ENCODE measurements at regions not wholly inside any gene's neighbourhood (a gene's known extent, or its start where the extent isn't known, plus 50 kb on each side); places are given as distances from the start of the nearest gene placed in this dataset.

DNA sequence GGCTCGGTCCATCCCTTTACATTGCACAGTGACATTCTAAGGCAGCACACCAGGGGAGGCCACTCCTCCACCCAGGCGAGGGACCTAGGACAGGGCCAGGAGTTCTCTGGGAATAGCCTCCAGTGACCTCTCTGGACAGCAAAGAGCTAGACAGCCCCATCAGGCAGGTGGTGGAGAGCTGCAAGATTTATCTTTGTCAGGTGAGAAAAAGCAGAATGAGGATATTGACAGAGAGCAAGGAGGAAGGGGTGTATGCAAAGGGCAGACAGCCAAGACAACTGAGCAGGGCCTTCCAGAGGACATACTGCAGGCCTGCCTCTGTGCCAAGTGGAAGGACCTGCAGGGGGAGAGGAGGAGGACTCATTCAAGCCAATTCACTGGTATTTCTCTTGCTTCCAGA is 112.4 kb upstream of the MAX start:
- no peak for DNase-seq
- H3K27ac ChIP-seq (ENCODE audit: insufficient read depth, low read length, poor library complexity, severe bottlenecking), result no peak overlapping the region
- no peaks in the 10 kb centered on the region for H3K36me3 ChIP-seq (ENCODE audit: control insufficient read depth, insufficient read depth, low read length)
- no peaks in the 10 kb centered on the region for H3K27me3 ChIP-seq (replicated peaks; ENCODE audit: control insufficient read depth, insufficient read depth, low read length, poor library complexity, severe bottlenecking)
- H3K9me3 ChIP-seq (ENCODE audit: control insufficient read depth, low read length), result no peaks in the 10 kb centered on the region
- peaks cover 14% of the 10 kb centered on the region for H3K4me1 ChIP-seq (ENCODE audit: control insufficient read depth, insufficient read depth, low read length, poor library complexity, severe bottlenecking)
- no peak overlapping the region for H3K4me3 ChIP-seq (ENCODE audit: insufficient read depth, low read depth, low read length, poor library complexity, severe bottlenecking)

GRCh38 chr14:65219353-65219752 is 117.0 kb upstream of the MAX start:
- Histone ChIP-seq H3K9me3 (ENCODE audit: control insufficient read depth, low read length) (no peaks in the 10 kb centered on the region), H3K4me3 (ENCODE audit: insufficient read depth, low read depth, low read length, poor library complexity, severe bottlenecking) (no peak overlapping the region), H3K36me3 (ENCODE audit: control insufficient read depth, insufficient read depth, low read length) (no peaks in the 10 kb centered on the region), H3K27me3 (replicated peaks; ENCODE audit: control insufficient read depth, insufficient read depth, low read length, poor library complexity, severe bottlenecking) (no peaks in the 10 kb centered on the region), H3K27ac (ENCODE audit: insufficient read depth, low read length, poor library complexity, severe bottlenecking) (no peak overlapping the region), H3K4me1 (ENCODE audit: control insufficient read depth, insufficient read depth, low read length, poor library complexity, severe bottlenecking) (peaks cover 15% of the 10 kb centered on the region)
- DNase-seq, result no peak

DNA sequence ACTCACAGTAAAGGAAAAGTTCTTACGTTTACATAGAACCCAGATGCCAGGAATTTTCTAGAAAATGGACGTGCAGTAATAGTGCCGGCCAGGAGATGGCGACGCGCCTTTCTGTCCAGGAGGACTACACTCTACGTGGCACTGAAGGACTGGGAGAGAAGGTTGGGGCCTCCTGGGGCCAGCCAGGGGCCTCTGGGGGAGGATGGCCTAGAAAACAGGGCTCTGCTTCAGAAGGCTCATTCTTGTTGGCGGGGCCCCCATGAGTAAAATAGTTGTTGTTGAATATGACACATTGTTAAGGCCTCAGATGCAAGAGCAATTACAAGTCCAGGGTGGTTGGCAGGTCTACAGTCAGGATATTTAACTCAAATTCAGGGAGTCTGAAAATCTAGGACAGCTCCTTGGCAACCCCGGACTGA is 120.1 kb upstream of the MAX start:
- H3K27ac ChIP-seq (ENCODE audit: insufficient read depth, low read length, poor library complexity, severe bottlenecking), result no peak overlapping the region
- H3K4me3 ChIP-seq (ENCODE audit: insufficient read depth, low read depth, low read length, poor library complexity, severe bottlenecking), result no peak overlapping the region
- no peaks in the 10 kb centered on the region for H3K27me3 ChIP-seq (replicated peaks; ENCODE audit: control insufficient read depth, insufficient read depth, low read length, poor library complexity, severe bottlenecking)
- peak in 1 of 3 donors; percentile 27 for DNase-seq
- H3K36me3 ChIP-seq (ENCODE audit: control insufficient read depth, insufficient read depth, low read length), result no peaks in the 10 kb centered on the region
- H3K4me1 ChIP-seq (ENCODE audit: control insufficient read depth, insufficient read depth, low read length, poor library complexity, severe bottlenecking), result peaks cover 24% of the 10 kb centered on the region
- H3K9me3 ChIP-seq (ENCODE audit: control insufficient read depth, low read length), result no peaks in the 10 kb centered on the region

GRCh38 chr14:65223636-65224035 is 121.3 kb upstream of the MAX start:
- H3K27me3 ChIP-seq (replicated peaks; ENCODE audit: control insufficient read depth, insufficient read depth, low read length, poor library complexity, severe bottlenecking), result no peaks in the 10 kb centered on the region
- H3K4me1 ChIP-seq (ENCODE audit: control insufficient read depth, insufficient read depth, low read length, poor library complexity, severe bottlenecking), result peaks cover 24% of the 10 kb centered on the region
- no peak for DNase-seq
- no peaks in the 10 kb centered on the region for H3K9me3 ChIP-seq (ENCODE audit: control insufficient read depth, low read length)
- no peak overlapping the region for H3K4me3 ChIP-seq (ENCODE audit: insufficient read depth, low read depth, low read length, poor library complexity, severe bottlenecking)
- no peak overlapping the region for H3K27ac ChIP-seq (ENCODE audit: insufficient read depth, low read length, poor library complexity, severe bottlenecking)
- H3K36me3 ChIP-seq (ENCODE audit: control insufficient read depth, insufficient read depth, low read length), result no peaks in the 10 kb centered on the region

GRCh38 chr14:65224799-65225198 is 122.5 kb upstream of the MAX start:
- H3K27ac ChIP-seq (ENCODE audit: insufficient read depth, low read length, poor library complexity, severe bottlenecking), result no peak overlapping the region
- H3K27me3 ChIP-seq (replicated peaks; ENCODE audit: control insufficient read depth, insufficient read depth, low read length, poor library complexity, severe bottlenecking), result no peaks in the 10 kb centered on the region
- no peaks in the 10 kb centered on the region for H3K9me3 ChIP-seq (ENCODE audit: control insufficient read depth, low read length)
- no peak for DNase-seq
- no peaks in the 10 kb centered on the region for H3K36me3 ChIP-seq (ENCODE audit: control insufficient read depth, insufficient read depth, low read length)
- peak overlapping the region; percentile 20 for H3K4me3 ChIP-seq (ENCODE audit: insufficient read depth, low read depth, low read length, poor library complexity, severe bottlenecking)
- H3K4me1 ChIP-seq (ENCODE audit: control insufficient read depth, insufficient read depth, low read length, poor library complexity, severe bottlenecking), result peaks cover 27% of the 10 kb centered on the region

- DNase-seq, result no peak
- H3K4me1 ChIP-seq (ENCODE audit: control insufficient read depth, insufficient read depth, low read length, poor library complexity, severe bottlenecking), result peaks cover 33% of the 10 kb centered on the region
- no peak overlapping the region for H3K27ac ChIP-seq (ENCODE audit: insufficient read depth, low read length, poor library complexity, severe bottlenecking)
- no peaks in the 10 kb centered on the region for H3K36me3 ChIP-seq (ENCODE audit: control insufficient read depth, insufficient read depth, low read length)
- no peaks in the 10 kb centered on the region for H3K9me3 ChIP-seq (ENCODE audit: control insufficient read depth, low read length)
- no peaks in the 10 kb centered on the region for H3K27me3 ChIP-seq (replicated peaks; ENCODE audit: control insufficient read depth, insufficient read depth, low read length, poor library complexity, severe bottlenecking)
- no peak overlapping the region for H3K4me3 ChIP-seq (ENCODE audit: insufficient read depth, low read depth, low read length, poor library complexity, severe bottlenecking)
Observed at GRCh38 chr14:65225299-65226159, 123.2 kb upstream of the MAX start.

DNA sequence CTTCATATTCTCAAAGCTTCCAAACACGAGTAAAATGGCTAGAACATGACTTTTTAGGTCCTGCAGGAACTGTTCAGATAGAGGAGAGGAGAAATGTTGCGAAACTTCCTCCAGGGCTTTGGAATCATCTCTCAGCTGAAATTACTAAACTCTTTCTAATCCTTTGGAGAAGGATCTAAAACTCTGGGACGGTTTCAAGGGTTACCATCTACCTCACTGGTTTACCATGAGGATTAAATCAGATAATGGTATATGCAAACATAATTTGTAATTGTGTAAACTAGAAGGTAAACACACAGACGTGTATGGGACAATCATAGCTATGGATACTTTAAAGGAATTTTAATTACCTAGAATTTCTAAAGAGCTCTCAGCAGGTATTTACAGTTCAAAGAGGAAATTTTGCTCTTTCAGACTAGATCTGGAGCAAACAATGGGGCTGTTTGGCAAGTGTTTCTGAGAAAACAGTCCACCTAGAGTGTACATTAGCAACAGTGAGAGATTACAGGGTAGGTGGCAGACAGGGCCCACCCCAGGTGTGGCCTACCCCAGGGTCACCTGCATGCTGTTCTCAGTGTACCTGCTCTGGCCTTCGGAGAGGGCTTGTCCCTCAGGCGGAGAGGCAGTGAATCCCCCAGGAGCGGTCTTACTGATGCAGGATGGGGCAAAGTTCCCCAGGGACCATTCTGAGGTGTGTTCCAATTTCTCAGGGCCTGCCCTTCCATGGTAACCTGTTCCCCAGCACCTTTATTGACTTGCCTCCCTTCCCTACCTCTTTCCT is 124.7 kb upstream of the MAX start:
- Histone ChIP-seq H3K4me1 (ENCODE audit: control insufficient read depth, insufficient read depth, low read length, poor library complexity, severe bottlenecking) (peaks cover 33% of the 10 kb centered on the region), H3K4me3 (ENCODE audit: insufficient read depth, low read depth, low read length, poor library complexity, severe bottlenecking) (no peak overlapping the region), H3K9me3 (ENCODE audit: control insufficient read depth, low read length) (no peaks in the 10 kb centered on the region), H3K27ac (ENCODE audit: insufficient read depth, low read length, poor library complexity, severe bottlenecking) (no peak overlapping the region), H3K27me3 (replicated peaks; ENCODE audit: control insufficient read depth, insufficient read depth, low read length, poor library complexity, severe bottlenecking) (no peaks in the 10 kb centered on the region), H3K36me3 (ENCODE audit: control insufficient read depth, insufficient read depth, low read length) (no peaks in the 10 kb centered on the region)
- DNase-seq, result no peak

DNA sequence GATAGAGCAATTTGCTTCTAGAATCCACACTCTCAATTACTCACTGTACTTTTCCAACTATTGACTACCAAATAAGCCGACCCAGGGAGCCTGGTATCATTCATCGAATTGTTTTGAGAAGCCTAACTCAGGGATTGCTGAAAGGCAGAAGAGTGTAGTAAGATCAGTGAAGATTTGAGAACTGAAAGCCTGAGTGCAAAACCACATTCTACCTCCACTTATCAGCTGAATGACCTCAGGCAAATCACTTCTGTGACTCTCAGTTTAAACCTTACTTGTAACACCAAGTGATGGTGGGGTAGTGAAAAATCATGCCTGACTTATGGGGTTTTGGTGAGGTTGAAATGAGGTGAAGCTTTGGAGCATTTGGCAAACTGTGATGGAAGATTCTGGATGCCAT is 126.1 kb upstream of the MAX start:
- no peaks in the 10 kb centered on the region for H3K36me3 ChIP-seq (ENCODE audit: control insufficient read depth, insufficient read depth, low read length)
- peaks cover 23% of the 10 kb centered on the region for H3K4me1 ChIP-seq (ENCODE audit: control insufficient read depth, insufficient read depth, low read length, poor library complexity, severe bottlenecking)
- H3K4me3 ChIP-seq (ENCODE audit: insufficient read depth, low read depth, low read length, poor library complexity, severe bottlenecking), result no peak overlapping the region
- no peaks in the 10 kb centered on the region for H3K27me3 ChIP-seq (replicated peaks; ENCODE audit: control insufficient read depth, insufficient read depth, low read length, poor library complexity, severe bottlenecking)
- H3K27ac ChIP-seq (ENCODE audit: insufficient read depth, low read length, poor library complexity, severe bottlenecking), result no peak overlapping the region
- H3K9me3 ChIP-seq (ENCODE audit: control insufficient read depth, low read length), result no peaks in the 10 kb centered on the region
- no peak for DNase-seq

DNA sequence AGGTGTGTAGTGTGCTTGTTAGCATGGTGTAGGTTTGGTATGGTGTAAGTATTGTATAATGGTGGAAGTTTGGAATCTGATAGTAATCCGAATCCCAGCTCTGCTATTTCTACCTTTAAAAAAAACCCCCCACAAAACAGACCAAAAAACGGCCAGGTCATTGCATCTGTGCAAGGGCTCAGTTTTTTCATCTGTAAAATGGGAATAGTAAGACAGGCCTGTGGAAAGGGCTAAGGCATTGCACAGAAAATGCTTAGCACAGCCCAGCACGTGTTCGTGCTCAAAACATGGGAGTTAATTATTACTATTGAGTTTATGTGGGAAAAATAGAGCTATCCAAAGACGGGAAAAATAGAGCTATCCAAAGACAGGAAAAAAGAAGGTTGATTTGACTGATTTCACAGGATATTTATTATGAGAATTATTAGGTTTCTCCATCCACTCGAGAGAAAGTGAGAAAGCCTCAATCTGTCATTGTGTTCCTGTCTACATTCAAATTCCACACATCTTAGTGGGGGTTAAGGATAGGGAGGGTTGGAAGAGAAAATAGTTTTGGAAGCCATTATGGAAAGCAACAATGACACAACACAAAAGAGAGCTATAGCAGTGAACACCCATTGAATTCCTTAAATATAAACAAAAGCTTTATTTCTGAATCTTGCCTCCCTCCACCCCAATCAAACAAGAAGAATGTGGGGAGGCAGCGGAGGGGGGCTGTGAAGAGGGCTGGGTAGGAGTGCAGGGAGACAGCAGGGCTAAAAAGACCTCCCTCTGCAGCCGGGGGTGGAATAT is 126.8 kb upstream of the MAX start:
- DNase-seq, result no peak
- Histone ChIP-seq H3K9me3 (ENCODE audit: control insufficient read depth, low read length) (no peaks in the 10 kb centered on the region), H3K27me3 (replicated peaks; ENCODE audit: control insufficient read depth, insufficient read depth, low read length, poor library complexity, severe bottlenecking) (no peaks in the 10 kb centered on the region), H3K27ac (ENCODE audit: insufficient read depth, low read length, poor library complexity, severe bottlenecking) (peak overlapping the region; percentile 29), H3K4me1 (ENCODE audit: control insufficient read depth, insufficient read depth, low read length, poor library complexity, severe bottlenecking) (peaks cover 18% of the 10 kb centered on the region), H3K36me3 (ENCODE audit: control insufficient read depth, insufficient read depth, low read length) (no peaks in the 10 kb centered on the region), H3K4me3 (ENCODE audit: insufficient read depth, low read depth, low read length, poor library complexity, severe bottlenecking) (peak overlapping the region; percentile 48)
